CD4-positive, alpha-beta T cell treated with Interleukin-15 for 1 hour (primary cell): ENCODE measurements at regions not wholly inside any gene's neighbourhood (a gene's known extent, or its start where the extent isn't known, plus 50 kb on each side); places are given as distances from the start of the nearest gene placed in this dataset.

ENCODE experiments used
- DNase-seq: peaks from one replicate; pipeline ENCODE4 v3.0.0-alpha.2; 2020

DNA sequence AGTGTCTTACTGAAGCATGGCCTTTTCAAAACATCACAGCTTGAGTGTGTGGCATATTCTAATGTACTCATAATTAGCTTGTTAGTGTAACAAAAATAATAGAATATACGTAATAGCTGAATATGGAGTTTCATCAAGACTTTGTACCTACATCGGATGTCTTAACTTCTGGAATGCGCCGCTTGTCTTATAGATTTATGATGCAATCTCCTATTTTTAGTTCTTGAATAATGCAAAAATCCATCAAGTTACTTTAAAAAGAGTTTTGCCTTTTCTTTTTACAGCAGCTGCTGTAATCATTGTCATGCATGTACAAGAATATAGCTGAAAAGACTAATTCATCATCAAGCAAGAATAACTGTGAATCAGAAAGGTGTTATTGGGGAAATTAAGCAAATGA lies 140.7 kb upstream of the SCN7A start:
- no peak for DNase-seq

DNA sequence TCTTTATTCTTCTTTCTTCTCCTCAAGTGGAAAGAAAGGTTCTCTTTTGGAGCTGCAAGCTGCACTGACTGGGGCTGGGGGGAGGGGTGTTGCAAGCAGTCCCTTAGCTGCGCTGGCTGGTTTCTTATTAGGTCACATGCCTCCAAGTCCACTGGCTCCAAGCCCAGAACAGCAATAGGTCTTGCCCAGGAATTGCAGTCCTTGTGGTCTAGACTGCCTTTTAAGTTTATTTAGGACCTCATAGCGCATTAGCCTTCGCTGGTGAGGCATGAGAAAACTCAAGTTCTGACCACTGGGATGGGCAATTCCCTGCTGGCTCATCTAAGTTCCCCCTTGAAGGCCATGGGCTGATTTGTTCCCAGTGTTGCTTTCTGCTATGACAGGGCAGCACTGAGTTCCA lies 138.6 kb upstream of the SCN7A start:
- no peak for DNase-seq

DNA sequence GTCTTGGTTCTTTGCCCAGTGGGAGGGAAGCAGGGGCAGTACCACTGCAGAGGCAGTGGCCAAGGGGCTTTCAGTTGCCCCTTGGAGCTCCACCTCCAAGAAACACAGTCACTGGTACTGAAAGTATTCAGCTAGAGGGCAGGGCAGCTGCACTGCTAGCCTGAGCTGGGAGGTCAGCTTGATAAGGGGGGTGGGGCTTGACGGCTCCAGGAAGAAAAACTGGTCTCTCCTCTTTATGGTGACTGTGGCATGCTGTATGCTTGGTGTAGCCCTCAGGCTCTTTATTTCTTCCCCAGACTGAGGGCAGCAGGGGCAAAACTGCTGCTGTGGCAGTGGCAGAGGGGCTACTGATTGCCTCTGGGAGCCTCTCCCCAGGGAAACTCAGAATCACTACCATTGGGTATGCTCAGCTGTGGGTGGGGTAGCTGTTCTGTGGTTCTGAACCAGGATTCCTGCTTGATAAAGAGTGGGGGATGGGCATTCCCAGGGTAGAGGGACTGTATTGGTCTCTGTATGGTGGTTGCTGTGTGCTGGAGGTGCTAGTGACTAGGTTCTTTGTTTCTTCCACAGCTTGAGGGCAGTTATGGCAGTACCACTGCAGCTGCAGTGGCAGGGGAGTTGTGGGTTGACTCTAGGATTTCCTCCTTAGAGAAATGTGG lies 134.6 kb upstream of the SCN7A start:
- no peak for DNase-seq

DNA sequence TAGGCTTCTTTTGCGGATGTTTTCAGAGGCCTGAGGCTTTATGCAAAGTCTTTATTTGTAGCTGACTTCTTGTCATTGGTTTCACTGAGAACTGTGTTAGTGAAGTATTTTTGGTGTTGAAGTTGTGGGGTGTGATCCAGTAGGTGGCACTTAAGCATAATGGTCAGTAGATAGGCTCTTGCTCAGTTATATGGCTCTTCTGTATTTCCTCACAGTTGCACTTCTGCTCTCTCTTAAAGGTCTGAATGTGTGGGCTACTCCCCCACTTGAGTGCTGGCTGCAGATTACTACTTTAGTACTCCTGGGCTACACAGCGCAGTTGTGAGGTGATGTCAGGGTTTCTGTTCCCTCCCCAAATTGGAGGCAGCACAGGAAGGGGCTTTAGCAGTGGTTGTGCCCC lies 133.8 kb upstream of the SCN7A start:
- DNase-seq = no peak

DNA sequence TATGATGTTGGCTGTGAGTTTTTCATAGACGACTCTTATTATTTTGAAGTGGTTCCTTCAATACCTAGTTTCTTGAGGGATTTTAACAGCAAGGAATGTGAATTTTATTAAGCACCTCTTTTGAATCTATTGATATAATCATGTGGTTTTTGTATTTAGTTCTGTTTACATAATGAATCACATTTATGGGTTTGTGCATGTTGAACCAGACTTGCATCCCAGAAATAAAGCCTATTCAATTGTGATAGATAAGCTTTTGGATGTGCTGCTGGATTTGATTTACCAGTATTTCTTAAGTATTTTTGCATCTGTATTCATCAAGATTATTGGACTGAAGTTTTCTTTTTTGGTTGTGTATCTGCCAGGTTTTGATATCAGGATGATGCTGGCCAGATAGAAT lies 131.6 kb upstream of the SCN7A start:
- no peak for DNase-seq

DNA sequence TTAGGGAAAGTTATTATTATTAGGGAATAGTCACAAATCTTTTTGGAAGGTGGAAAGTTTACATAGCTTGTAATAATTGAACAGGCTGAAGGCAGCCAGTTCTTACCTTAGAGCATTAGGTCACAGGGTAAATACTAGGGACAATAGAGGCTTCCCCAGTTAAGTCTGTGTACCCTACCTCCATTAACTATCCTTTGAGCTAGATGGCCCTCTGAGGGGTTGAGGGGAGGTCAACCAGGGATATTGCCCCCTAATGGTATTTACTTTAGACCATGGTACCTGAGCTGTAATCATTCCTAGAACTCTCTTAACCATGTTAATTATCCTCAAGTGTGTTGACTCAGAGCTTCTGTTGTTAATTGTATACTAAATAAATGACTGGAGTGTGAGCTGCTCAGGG lies 120.5 kb upstream of the SCN7A start:
- DNase-seq = no peak

DNA sequence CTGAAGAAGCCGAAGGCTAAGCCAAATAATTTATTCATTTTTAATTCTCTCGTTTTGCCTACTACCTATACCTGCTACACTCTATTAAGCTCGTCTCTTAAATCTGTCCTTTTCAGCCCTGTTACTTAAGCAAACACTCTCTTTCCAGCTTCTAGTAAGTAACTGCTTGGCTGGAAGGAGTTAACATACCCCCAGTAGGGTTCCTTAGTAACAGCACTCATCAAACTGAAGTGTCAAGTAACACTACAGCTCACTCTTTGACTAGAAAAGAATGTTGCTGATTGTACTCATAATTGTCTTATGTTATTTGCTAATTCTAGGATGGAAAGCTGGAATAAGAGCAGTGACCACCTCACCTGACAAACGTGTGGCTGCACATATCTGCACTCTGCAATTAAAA lies 120.0 kb upstream of the SCN7A start:
- no peak for DNase-seq

DNA sequence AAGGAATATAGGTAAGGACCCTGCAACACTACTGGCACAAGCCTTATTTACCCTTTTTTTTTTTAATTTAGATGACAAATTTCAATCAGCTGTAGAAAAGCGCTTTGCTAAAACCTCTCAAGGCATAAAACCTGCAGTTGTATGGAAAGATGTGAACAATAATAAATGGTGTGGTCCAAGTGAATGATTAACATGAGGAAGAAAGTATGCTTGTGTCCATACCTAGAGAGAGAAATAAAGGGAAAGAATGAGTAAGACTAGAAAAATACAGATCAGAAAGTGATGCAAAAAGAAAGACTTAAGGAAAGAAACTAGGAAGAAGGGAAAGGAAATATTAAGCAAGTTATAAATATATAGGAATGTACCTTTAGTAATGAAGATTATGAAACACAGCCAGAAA lies 119.2 kb upstream of the SCN7A start:
- DNase-seq = no peak

DNA sequence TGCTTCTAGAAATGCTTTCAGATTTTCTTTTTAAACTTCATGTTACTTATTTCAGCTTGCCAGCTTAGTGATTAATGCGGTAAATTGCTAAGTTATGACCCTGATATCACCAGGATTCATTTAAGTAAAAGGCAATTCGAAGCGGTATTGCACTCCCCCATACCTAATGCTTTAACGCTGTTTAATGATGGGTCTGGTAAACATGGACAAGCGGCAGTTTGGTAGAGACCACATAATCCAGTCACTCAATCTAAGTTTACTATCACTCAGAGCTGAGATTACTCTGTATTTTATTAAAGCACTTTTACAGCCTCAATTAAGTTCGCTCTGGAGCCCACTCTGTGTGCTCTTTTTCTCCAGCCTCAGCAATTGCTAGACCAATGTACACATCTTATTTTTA lies 118.2 kb upstream of the SCN7A start:
- DNase-seq = no peak

DNA sequence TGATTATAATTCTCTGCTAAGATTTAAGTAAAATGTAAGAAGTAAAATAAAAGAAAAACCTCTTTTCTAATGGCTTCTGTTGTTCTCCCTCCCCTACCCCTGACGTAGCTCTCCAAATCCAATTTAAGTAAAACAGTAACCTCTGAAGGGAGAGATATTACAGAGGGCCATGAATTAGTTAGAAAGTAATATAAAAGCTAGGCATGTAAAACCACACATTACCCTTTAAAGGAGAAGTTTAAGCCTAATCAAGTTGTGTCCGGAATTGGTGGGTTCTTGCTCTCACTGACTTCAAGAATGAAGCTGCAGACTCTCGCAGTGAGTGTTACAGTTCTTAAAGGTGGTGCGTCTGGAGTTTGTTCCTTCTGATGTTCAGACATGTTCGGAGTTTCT lies 116.9 kb upstream of the SCN7A start:
- DNase-seq = no peak

DNA sequence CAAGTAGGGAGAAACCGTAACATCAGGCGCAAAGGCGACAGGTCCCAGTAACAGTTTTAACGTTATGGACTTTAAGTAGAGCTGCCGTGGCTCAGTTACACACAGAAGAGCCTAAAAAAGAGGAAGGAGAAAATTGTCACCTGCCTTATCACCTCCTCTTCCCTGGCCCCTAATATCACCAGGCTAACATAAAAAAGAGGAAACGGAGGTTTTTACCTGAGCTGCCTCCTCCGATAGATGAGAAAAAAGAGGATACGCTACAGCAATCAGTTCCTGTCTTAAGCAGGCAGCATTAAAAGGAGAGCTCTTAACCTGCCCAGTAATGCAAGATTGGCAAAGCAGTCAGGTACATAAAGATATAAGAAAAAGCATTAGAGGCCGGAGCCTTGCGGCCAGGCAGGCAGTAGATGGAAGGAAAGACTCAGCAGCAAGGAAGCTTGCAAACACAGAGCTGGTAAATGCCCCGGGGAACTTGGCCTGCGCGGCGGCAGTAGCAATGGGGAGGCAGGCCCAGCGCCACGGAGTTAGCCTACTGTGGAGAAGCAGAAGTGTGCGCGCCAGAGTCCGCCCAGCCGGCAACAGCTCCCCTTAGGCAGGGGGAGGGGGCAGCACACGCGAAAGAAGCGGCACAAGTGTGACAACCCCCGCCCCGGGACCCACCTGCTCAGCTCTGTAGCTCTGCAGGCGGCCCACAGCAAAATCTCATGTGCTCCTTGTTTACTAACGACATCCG lies 116.3 kb upstream of the SCN7A start:
- DNase-seq = peak; percentile 29

DNA sequence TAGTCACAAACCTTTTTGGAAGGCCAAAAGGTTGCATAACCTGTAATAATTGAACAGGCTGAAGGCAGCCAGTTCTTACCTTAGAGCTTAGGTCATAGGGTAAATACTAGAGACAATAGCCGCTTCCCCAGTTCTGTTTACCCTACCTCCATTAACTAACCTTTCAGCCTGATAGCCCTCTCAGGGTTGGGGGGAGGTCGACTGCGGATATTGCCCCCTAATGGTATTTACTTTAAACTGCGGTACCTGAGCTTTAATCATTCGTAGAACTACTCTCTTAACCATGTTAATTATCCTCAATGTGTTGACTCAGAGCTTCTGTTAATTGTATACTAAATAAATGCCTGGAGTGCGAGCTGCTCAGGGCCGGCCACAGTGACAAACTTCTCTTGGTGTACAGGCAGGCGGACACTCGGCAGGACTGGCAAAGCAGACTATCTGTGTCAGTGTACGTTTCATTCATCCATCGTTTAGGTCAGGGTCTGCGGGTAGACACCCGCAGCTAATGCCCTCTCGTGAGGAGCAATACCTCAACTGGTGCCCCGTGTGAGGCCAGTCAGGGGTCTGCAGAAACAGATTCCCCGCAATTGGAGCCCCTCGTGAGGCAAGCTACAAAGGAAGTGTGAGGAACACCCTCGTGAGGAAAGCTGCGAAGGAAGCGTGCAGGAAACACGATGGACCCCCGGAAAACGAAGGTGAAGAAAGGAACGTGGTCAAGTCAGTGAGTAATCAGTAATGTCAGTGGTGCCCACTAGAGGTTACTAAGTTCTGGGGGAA lies 115.3 kb upstream of the SCN7A start:
- no peak for DNase-seq

DNA sequence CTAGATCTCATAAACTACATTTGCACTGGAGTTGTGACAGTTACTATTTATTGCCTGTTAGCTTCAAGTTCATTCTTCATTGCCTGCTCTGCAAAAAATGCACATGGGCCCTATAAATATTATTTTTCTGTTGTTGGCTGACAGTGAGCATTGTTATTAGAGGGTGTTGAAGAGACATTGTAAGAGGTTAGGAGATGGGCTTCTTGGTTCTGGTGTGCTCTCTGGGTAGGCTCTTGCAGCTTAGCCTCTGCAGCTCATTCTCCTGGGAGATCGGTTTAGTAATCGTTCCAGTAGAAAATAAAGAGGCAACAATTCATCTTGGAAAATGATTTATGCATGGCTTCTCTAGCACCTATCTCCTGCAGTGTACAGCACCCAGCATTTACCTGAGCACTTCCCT lies 113.8 kb upstream of the SCN7A start:
- no peak for DNase-seq

DNA sequence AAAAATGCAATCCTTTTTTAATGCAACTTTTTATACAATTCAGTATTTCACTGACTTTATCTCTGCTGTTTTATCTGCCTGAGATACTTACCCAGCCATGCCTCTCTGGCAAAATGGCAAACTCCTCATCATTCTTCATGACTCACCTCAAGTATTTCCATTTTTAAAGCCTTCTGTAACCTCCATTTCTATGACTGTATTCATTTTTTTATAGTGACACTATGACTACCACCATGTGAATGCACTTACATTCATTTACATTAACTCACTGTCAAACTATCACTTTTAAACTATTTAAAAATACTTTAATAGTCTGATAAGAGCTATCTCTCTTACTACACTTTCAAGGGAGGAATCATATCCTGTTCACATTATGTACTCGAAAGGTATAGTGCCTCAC lies 99.4 kb upstream of the SCN7A start:
- DNase-seq = no peak

DNA sequence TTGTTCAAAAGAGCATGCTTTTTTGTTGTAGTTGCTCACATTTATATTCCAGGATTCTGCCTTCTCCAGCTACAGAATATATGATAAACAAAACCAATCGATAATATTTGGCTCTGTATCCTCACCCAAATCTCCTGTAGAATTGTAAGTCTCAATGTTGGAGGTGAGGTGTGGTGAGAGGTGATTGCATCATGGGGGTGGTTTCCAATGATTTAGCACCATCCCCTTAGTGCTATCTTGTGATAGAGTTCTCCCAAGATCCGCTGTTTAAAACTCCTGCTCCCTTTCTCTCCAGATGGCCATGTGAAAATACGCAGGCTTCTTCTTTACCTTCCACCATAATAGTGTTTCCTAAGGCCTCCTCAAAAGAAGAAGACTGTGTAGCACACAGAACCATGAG lies 98.7 kb upstream of the SCN7A start:
- DNase-seq = no peak

DNA sequence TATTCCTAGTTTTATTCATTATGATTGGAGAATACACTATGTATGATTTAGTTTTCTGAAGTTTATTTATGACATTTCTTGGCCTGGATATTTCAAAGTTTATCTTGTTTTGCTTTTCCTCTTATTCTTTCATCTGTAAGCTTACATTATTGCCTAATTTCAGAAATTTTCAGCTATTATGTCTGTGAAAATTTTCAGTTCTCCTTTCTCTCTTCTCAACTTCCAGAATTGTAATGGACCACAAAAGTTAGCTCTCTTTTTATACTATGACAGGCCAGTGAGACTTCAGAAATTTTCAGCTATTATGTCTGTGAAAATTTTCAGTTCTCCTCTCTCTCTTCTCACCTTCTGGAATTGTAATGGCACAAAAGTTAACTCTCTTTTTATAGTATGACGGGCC lies 97.2 kb upstream of the SCN7A start:
- DNase-seq = no peak

DNA sequence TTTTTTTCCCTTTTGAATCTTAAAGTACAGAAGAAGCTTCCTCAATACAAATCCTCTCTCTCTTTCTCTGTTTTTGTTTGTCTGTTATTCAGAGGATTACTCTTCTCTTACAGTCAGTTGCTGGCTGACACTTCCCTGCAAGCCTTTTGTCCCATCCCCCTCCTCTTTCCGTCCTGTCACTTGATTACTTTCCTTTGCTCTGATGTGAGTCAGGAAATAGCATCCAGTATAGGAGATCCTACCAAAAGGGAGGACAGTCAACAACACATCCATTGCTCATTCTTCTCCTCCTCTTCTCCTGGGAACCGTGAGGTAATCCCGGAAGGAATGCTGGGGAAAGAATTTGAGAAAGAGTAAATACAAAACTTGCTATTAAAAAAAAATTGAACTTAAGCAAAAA lies 79.3 kb upstream of the SCN7A start:
- DNase-seq = no peak

DNA sequence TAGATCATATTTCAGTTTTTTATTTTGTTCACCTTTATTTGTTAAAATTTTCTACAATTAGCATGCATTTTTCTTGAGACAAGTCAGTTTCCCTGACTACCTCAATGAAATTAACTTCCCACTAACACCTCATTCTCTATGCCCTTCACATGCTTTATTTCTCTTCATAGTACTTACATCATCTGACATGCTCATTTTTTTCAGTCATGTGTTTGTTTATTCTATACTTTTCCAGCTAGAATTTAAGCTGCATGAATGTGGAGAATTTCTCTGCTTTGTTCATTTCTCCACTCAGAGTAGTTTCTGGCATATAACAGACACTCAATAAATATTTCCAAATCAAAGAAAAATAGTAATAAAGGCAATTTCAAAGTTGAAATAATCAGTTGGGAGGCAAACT lies 78.9 kb upstream of the SCN7A start:
- no peak for DNase-seq

DNA sequence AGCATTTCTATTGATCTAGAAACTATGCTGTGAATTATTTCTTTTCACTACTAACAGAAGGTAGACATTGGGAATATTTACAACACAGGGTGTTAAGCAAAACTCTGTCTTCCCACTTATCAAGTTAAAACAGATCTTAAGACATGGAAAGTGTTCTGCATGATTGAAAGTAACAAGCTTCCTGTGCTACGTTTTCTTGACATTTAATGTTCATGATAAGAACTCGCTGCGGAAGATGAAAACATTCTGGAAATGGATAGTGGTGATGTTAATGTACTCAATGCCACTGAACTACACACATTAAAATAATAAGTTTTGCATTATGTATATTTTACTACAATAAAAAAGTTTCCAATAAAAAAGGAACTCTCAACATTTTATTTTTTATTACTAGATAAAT lies 74.4 kb upstream of the SCN7A start:
- DNase-seq = no peak

DNA sequence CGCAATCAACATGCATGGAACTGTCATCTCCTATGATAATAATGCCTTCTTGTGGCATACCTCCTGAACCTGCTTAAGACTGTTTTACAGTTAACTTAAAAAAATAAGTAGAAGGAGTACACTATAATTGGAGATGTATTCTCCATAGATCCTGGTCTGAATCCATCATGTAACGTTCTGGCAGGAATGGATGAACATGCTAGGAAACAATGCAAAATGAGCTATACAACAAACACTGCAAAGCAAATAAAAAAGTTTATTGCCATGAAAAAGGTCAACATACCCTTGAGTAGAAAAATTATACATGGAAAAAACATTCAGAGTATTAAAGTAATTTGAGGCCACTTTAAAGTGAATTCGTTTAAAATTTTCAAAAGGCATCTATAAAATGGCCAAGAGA lies 71.5 kb upstream of the SCN7A start:
- DNase-seq = no peak

DNA sequence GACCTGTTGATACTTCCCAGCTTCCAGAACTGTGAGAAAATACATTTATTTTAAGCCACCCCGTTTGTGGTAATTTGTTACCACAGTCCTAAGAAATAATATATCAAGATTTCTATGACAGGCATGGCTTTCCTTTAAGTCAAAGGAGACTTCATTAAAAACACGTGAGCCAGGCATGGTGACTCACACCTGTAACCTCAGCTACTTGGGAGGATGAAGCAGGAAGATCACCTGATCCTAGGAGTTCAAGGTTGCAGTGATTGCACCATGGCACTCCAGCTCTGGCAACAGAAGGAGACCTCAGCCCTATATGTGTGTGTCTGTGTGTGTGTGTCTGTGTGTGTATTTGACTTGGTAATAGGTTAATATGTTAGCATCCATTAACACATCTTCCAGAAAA lies 69.8 kb upstream of the SCN7A start:
- DNase-seq = no peak

DNA sequence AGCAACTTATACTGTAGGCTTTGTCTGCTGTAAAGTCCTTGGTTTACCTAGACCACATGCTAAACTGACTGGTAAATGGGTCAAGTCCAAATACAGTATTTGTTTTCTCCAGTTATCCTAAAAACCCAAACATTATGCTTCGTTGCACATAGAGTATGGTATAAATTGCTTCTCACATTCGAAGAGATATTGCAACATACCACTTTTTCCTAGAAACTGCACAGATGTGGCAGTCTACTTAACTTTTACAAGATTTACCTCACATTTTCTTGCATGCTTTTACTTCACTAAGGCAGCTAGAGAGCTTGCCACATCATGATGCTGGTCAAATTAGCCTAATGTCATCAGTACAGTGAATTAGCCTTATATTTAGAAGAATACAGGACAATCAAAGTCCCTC lies 66.0 kb upstream of the SCN7A start:
- DNase-seq = no peak

DNA sequence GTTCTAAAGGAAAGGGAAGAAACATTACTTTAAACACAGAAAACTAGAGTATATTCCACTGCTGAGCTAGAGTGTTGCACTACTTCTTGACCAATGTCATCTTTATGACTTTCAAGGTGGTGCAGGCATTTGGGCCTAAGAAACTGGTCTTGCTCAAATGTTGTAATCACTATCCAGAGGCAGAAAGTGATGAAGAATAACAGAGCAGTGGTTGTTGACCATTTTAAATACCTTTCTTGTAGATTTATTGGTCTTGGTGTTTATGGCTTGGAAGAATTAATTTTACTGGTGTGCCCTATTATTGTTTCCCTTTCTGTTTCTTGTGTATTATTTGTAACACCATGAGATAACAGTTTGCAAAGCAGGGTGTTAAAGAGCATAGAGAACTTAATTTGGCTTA lies 56.9 kb upstream of the SCN7A start:
- no peak for DNase-seq

DNA sequence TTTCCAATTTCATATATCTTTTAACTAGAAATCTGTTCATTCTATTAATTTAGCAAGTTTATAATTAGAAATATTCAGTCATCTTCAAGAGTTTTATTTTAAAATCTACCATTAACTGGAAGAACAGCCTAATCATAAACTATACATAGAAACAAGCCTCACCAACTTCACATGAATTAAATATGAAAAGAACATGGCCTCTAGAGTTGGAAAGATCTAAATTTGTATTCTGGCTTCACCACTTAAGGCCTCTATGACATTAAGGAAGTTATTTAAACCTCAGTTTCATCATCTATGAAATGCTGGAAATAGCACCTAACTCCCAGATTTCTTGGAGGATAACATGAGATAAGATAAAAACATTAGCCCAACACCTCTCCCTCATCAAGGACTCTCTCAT lies 51.4 kb upstream of the SCN7A start:
- DNase-seq = no peak
